ENCODE measurements at regions not wholly inside any gene's neighbourhood (a gene's known extent, or its start where the extent isn't known, plus 50 kb on each side); places are given as distances from the start of the nearest gene placed in this dataset.

- no peak for DNase-seq
- H3K36me3 ChIP-seq (replicated peaks; ENCODE audit: control insufficient read depth, insufficient read depth, low read length) = no peaks in the 10 kb centered on the region
- H3K4me3 ChIP-seq (ENCODE audit: insufficient read depth, low read depth, low read length) = no peak overlapping the region
- no peaks in the 10 kb centered on the region for H3K27me3 ChIP-seq (ENCODE audit: control insufficient read depth, insufficient read depth, low read length)
Measured at GRCh38 chr4:10965196-10965595, 280.6 kb upstream of the CLNK start.

- H3K27me3 ChIP-seq (ENCODE audit: control insufficient read depth, insufficient read depth, low read length) = no peaks in the 10 kb centered on the region
- no peak overlapping the region for H3K4me3 ChIP-seq (ENCODE audit: insufficient read depth, low read depth, low read length)
- H3K36me3 ChIP-seq (replicated peaks; ENCODE audit: control insufficient read depth, insufficient read depth, low read length) = no peaks in the 10 kb centered on the region
- DNase-seq = peak; percentile 32
Measured at GRCh38 chr4:10963958-10964703, 279.6 kb upstream of the CLNK start.

- no peaks in the 10 kb centered on the region for H3K36me3 ChIP-seq (replicated peaks; ENCODE audit: control insufficient read depth, insufficient read depth, low read length)
Measured at GRCh38 chr4:10963241-10963640, 278.7 kb upstream of the CLNK start.

GRCh38 chr4:10962246-10962645 lies 277.7 kb upstream of the CLNK start:
- no peak for DNase-seq

More at GRCh38 chr4:10963241-10963640, 278.7 kb upstream of the CLNK start:
- no peak for DNase-seq
- no peak overlapping the region for H3K4me3 ChIP-seq (ENCODE audit: insufficient read depth, low read depth, low read length)
- no peaks in the 10 kb centered on the region for H3K27me3 ChIP-seq (ENCODE audit: control insufficient read depth, insufficient read depth, low read length)

GRCh38 chr4:10960389-10960788 lies 275.8 kb upstream of the CLNK start:
- H3K36me3 ChIP-seq (replicated peaks; ENCODE audit: control insufficient read depth, insufficient read depth, low read length) = no peaks in the 10 kb centered on the region
- H3K27me3 ChIP-seq (ENCODE audit: control insufficient read depth, insufficient read depth, low read length) = no peaks in the 10 kb centered on the region
- DNase-seq = no peak
- H3K4me3 ChIP-seq (ENCODE audit: insufficient read depth, low read depth, low read length) = no peak overlapping the region

More at GRCh38 chr4:10962246-10962645, 277.7 kb upstream of the CLNK start:
- H3K27me3 ChIP-seq (ENCODE audit: control insufficient read depth, insufficient read depth, low read length) = no peaks in the 10 kb centered on the region
- no peaks in the 10 kb centered on the region for H3K36me3 ChIP-seq (replicated peaks; ENCODE audit: control insufficient read depth, insufficient read depth, low read length)
- no peak overlapping the region for H3K4me3 ChIP-seq (ENCODE audit: insufficient read depth, low read depth, low read length)

GRCh38 chr4:10959586-10959985 lies 275.0 kb upstream of the CLNK start:
- no peak for DNase-seq

GRCh38 chr4:10958226-10958856 lies 273.8 kb upstream of the CLNK start:
- Histone ChIP-seq H3K27me3 (ENCODE audit: control insufficient read depth, insufficient read depth, low read length) (no peaks in the 10 kb centered on the region), H3K4me3 (ENCODE audit: insufficient read depth, low read depth, low read length) (no peak overlapping the region), H3K36me3 (replicated peaks; ENCODE audit: control insufficient read depth, insufficient read depth, low read length) (no peaks in the 10 kb centered on the region)
- peak; percentile 11 for DNase-seq

More at GRCh38 chr4:10959586-10959985, 275.0 kb upstream of the CLNK start:
- Histone ChIP-seq H3K4me3 (ENCODE audit: insufficient read depth, low read depth, low read length) (no peak overlapping the region), H3K36me3 (replicated peaks; ENCODE audit: control insufficient read depth, insufficient read depth, low read length) (no peaks in the 10 kb centered on the region), H3K27me3 (ENCODE audit: control insufficient read depth, insufficient read depth, low read length) (no peaks in the 10 kb centered on the region)

- H3K27me3 ChIP-seq (ENCODE audit: control insufficient read depth, insufficient read depth, low read length) = no peaks in the 10 kb centered on the region
- no peak overlapping the region for H3K4me3 ChIP-seq (ENCODE audit: insufficient read depth, low read depth, low read length)
- DNase-seq = no peak
- no peaks in the 10 kb centered on the region for H3K36me3 ChIP-seq (replicated peaks; ENCODE audit: control insufficient read depth, insufficient read depth, low read length)
Measured at GRCh38 chr4:10951306-10951705, 266.7 kb upstream of the CLNK start.

GRCh38 chr4:10949039-10949733 lies 264.6 kb upstream of the CLNK start:
- no peaks in the 10 kb centered on the region for H3K36me3 ChIP-seq (replicated peaks; ENCODE audit: control insufficient read depth, insufficient read depth, low read length)
- no peaks in the 10 kb centered on the region for H3K27me3 ChIP-seq (ENCODE audit: control insufficient read depth, insufficient read depth, low read length)
- no peak overlapping the region for H3K4me3 ChIP-seq (ENCODE audit: insufficient read depth, low read depth, low read length)
- DNase-seq = no peak

GRCh38 chr4:10947898-10948297 lies 263.3 kb upstream of the CLNK start:
- H3K36me3 ChIP-seq (replicated peaks; ENCODE audit: control insufficient read depth, insufficient read depth, low read length) = no peaks in the 10 kb centered on the region

GRCh38 chr4:10944321-10944720 lies 259.8 kb upstream of the CLNK start:
- Histone ChIP-seq H3K36me3 (replicated peaks; ENCODE audit: control insufficient read depth, insufficient read depth, low read length) (no peaks in the 10 kb centered on the region), H3K27me3 (ENCODE audit: control insufficient read depth, insufficient read depth, low read length) (no peaks in the 10 kb centered on the region), H3K4me3 (ENCODE audit: insufficient read depth, low read depth, low read length) (no peak overlapping the region)
- no peak for DNase-seq

More at GRCh38 chr4:10947898-10948297, 263.3 kb upstream of the CLNK start:
- no peak for DNase-seq
- Histone ChIP-seq H3K4me3 (ENCODE audit: insufficient read depth, low read depth, low read length) (no peak overlapping the region), H3K27me3 (ENCODE audit: control insufficient read depth, insufficient read depth, low read length) (no peaks in the 10 kb centered on the region)

GRCh38 chr4:10942156-10942555 lies 257.6 kb upstream of the CLNK start:
- no peaks in the 10 kb centered on the region for H3K27me3 ChIP-seq (ENCODE audit: control insufficient read depth, insufficient read depth, low read length)
- H3K4me3 ChIP-seq (ENCODE audit: insufficient read depth, low read depth, low read length) = no peak overlapping the region
- no peak for DNase-seq
- H3K36me3 ChIP-seq (replicated peaks; ENCODE audit: control insufficient read depth, insufficient read depth, low read length) = no peaks in the 10 kb centered on the region

GRCh38 chr4:10929818-10930217 lies 245.2 kb upstream of the CLNK start:
- DNase-seq = no peak
- Histone ChIP-seq H3K36me3 (replicated peaks; ENCODE audit: control insufficient read depth, insufficient read depth, low read length) (no peaks in the 10 kb centered on the region), H3K27me3 (ENCODE audit: control insufficient read depth, insufficient read depth, low read length) (no peaks in the 10 kb centered on the region), H3K4me3 (ENCODE audit: insufficient read depth, low read depth, low read length) (no peak overlapping the region)

- Histone ChIP-seq H3K4me3 (ENCODE audit: insufficient read depth, low read depth, low read length) (no peak overlapping the region), H3K36me3 (replicated peaks; ENCODE audit: control insufficient read depth, insufficient read depth, low read length) (no peaks in the 10 kb centered on the region), H3K27me3 (ENCODE audit: control insufficient read depth, insufficient read depth, low read length) (no peaks in the 10 kb centered on the region)
- DNase-seq = no peak
Measured at GRCh38 chr4:10925996-10926395, 241.4 kb upstream of the CLNK start.

GRCh38 chr4:10924274-10924673 lies 239.7 kb upstream of the CLNK start:
- peak; percentile 5 for DNase-seq
- H3K27me3 ChIP-seq (ENCODE audit: control insufficient read depth, insufficient read depth, low read length) = no peaks in the 10 kb centered on the region
- H3K4me3 ChIP-seq (ENCODE audit: insufficient read depth, low read depth, low read length) = no peak overlapping the region
- H3K36me3 ChIP-seq (replicated peaks; ENCODE audit: control insufficient read depth, insufficient read depth, low read length) = no peaks in the 10 kb centered on the region
